A673 (cell line): ENCODE measurements at regions not wholly inside any gene's neighbourhood (a gene's known extent, or its start where the extent isn't known, plus 50 kb on each side); places are given as distances from the start of the nearest gene placed in this dataset.

Experiments used
- CTCF ChIP-seq: fragments of 300-800, 200-600 bp; sonication (generic); conservative IDR thresholded peaks from 2 replicates; pipeline ENCODE4 v1.5.1; 2017; ENCODE audit warnings: low read depth, mild to moderate bottlenecking, antibody characterized with exemption, low read length, moderate library complexity, mixed read lengths
- EZH2 ChIP-seq: fragments of 200-600 bp; sonication (generic); IDR thresholded peaks from 2 replicates; pipeline ENCODE4 v1.6.1; 2017; ENCODE audit warnings: borderline replicate concordance, low read depth, mild to moderate bottlenecking, mixed read lengths, antibody characterized with exemption, low read length; ENCODE audit not compliant: poor library complexity, severe bottlenecking

GRCh38 chr3:124669470-124669869 is 60.8 kb upstream of the UMPS start:
- TF ChIP-seq CTCF, result no peak
- no peak for TF ChIP-seq EZH2
